Left lung (tissue), 4 donors: ENCODE measurements at regions not wholly inside any gene's neighbourhood (a gene's known extent, or its start where the extent isn't known, plus 50 kb on each side); places are given as distances from the start of the nearest gene placed in this dataset.

Experiments used
- ATAC-seq: fragments of 200-7000 bp; cut with Tn5 transposase; one replicate; pipeline ENCODE4 v1.9.1; 2020; ENCODE audit warnings: moderate library complexity
- DNase-seq, 4 donors: peaks; one replicate each; pipeline ENCODE4 v3.0.0-alpha.2; 2013 to 2020
- H3K27ac ChIP-seq, 2 donors: fragments of 200-600 bp; sonication (generic) in 1 of 2; one replicate each; pipeline versions ENCODE4 v1.5.0 to v1.8.0; 2020 to 2021
- H3K27me3 ChIP-seq, 2 donors: fragments of 200-600 bp; sonication (generic) in 1 of 2; one replicate each; pipeline versions ENCODE4 v1.5.0 to v1.8.0; 2020 to 2021
- H3K36me3 ChIP-seq, 2 donors: fragments of 200-600 bp; sonication (generic) in 1 of 2; one replicate each; pipeline versions ENCODE4 v1.5.0 to v1.8.0; 2020 to 2021
- H3K4me1 ChIP-seq, 2 donors: fragments of 200-600 bp; one replicate each; pipeline ENCODE4 v1.8.0; 2021
- H3K4me3 ChIP-seq, 2 donors: fragments of 200-600 bp; sonication (generic) in 1 of 2; one replicate each; pipeline versions ENCODE4 v1.5.0 to v1.8.0; 2020 to 2021; ENCODE audit warnings: mild to moderate bottlenecking in 1 of 2
- H3K9me3 ChIP-seq, 2 donors: fragments of 200-600 bp; sonication (generic) in 1 of 2; one replicate each; pipeline versions ENCODE4 v1.5.0 to v1.8.0; 2020 to 2021
- CTCF ChIP-seq, 2 donors: fragments of 200-600 bp; sonication (generic) in 1 of 2; IDR thresholded peaks; one replicate each; pipeline versions ENCODE4 v1.5.0 to v1.8.0; 2021; ENCODE audit warnings: antibody characterized with exemption in 2 of 2
- intact Hi-C, 2 donors: fragments of 100-400 bp; cut with DNase I; formaldehyde crosslinking; loops; one replicate each; pipeline versions ENCODE4 v1.11.2 to v1.14.2; 2022
- donor health status: DM: no; HTN: yes; CAD: no.
- donor health status: DM: no; HTN: no; CAD: no.

GRCh38 chr14:98834119-98834518 is 437.9 kb downstream of the BCL11B start:
- Histone ChIP-seq H3K36me3 (no peaks in the 10 kb centered on the region), H3K4me1 (no peaks in the 10 kb centered on the region), H3K27me3 (no peaks in the 10 kb centered on the region), H3K4me3 (no peak overlapping the region), H3K9me3 (peaks cover 0 to 2% of the 10 kb centered on the region in 2 donors), H3K27ac (no peak overlapping the region)
- no peak for TF ChIP-seq CTCF (IDR thresholded peaks at IDR 0.05)
- DNase-seq: no peak
- no peak for ATAC-seq
- intact Hi-C loops: no loop called here

GRCh38 chr14:98835051-98835824 is 436.8 kb downstream of the BCL11B start:
- TF ChIP-seq CTCF (IDR thresholded peaks at IDR 0.05): no peak
- Histone ChIP-seq H3K36me3 (no peaks in the 10 kb centered on the region), H3K4me1 (no peaks in the 10 kb centered on the region), H3K27ac (no peak overlapping the region), H3K4me3 (no peak overlapping the region), H3K9me3 (peaks cover 0 to 2% of the 10 kb centered on the region in 2 donors), H3K27me3 (no peaks in the 10 kb centered on the region)
- ATAC-seq (no peak), DNase-seq (no peak)
- intact Hi-C loops: no loop called here

- ATAC-seq: no peak
- H3K4me3 ChIP-seq: no peak overlapping the region
- intact Hi-C loops: no loop called here
These were observed 436.2 kb downstream of the BCL11B start for GRCh38 chr14:98835825-98836100.

GRCh38 chr14:98840091-98840490 is 431.9 kb downstream of the BCL11B start:
- H3K27ac ChIP-seq: no peak overlapping the region
- no peaks in the 10 kb centered on the region for H3K36me3 ChIP-seq
- DNase-seq (no peak), ATAC-seq (no peak)
- no peaks in the 10 kb centered on the region for H3K4me1 ChIP-seq
- no peak overlapping the region for H3K4me3 ChIP-seq
- H3K27me3 ChIP-seq: peaks cover 0 to 9% of the 10 kb centered on the region in 2 donors
- intact Hi-C loops: no loop called here
- TF ChIP-seq CTCF (IDR thresholded peaks at IDR 0.05): no peak
- peaks cover 0 to 2% of the 10 kb centered on the region in 2 donors for H3K9me3 ChIP-seq

More at GRCh38 chr14:98835825-98836100, 436.2 kb downstream of the BCL11B start:
- Histone ChIP-seq H3K27ac (no peak overlapping the region), H3K9me3 (peaks cover 0 to 2% of the 10 kb centered on the region in 2 donors), H3K36me3 (no peaks in the 10 kb centered on the region), H3K27me3 (no peaks in the 10 kb centered on the region), H3K4me1 (no peaks in the 10 kb centered on the region)
- DNase-seq: no peak
- TF ChIP-seq CTCF (IDR thresholded peaks at IDR 0.05): no peak

GRCh38 chr14:98840511-98840910 is 431.5 kb downstream of the BCL11B start:
- H3K27ac ChIP-seq: no peak overlapping the region
- H3K4me3 ChIP-seq: no peak overlapping the region
- intact Hi-C loops: no loop called here
- ATAC-seq: no peak
- H3K27me3 ChIP-seq: peaks cover 0 to 9% of the 10 kb centered on the region in 2 donors
- TF ChIP-seq CTCF (IDR thresholded peaks at IDR 0.05): no peak
- DNase-seq: no peak
- peaks cover 0 to 2% of the 10 kb centered on the region in 2 donors for H3K9me3 ChIP-seq
- no peaks in the 10 kb centered on the region for H3K36me3 ChIP-seq
- H3K4me1 ChIP-seq: no peaks in the 10 kb centered on the region
